NB4 (cell line): ENCODE measurements at regions not wholly inside any gene's neighbourhood (a gene's known extent, or its start where the extent isn't known, plus 50 kb on each side); places are given as distances from the start of the nearest gene placed in this dataset.

Source experiments
- POLR2A ChIP-seq: IDR thresholded peaks from 2 replicates; pipeline ENCODE4 v1.6.1; 2011; ENCODE audit warnings: mild to moderate bottlenecking; ENCODE audit not compliant: insufficient read length; ENCODE audit errors: extremely low read depth
- TF ChIP-seq, protein P1 (sequence below): IDR thresholded peaks from one replicate; pipeline ENCODE4 v1.5.1; 2012; ENCODE audit warnings: low read depth, low read length
- TF ChIP-seq, protein P2 (sequence below): IDR thresholded peaks from 2 replicates; pipeline ENCODE4 v1.6.1; 2011; ENCODE audit warnings: low read depth, low read length

DNA sequence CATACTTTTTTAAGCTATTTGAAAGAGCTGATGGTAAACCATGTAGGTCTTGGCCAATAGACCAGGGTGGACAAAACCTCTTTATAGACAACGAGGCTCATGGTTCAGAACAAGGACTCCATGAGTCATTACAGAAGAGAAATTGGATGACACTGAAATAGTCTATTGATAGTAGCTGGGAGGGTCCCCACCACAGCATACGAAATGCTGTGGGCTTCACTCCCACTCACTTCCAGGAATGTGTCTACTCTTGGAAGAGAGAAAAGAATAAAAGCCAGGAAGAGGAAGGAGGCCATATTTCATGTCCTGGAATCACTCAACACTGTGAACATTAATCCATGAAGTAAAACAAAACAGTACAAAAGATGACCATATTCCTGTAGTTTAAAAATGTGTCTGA lies 82.3 kb upstream of the MXRA5 start:
- TF ChIP-seq, protein P1, sequence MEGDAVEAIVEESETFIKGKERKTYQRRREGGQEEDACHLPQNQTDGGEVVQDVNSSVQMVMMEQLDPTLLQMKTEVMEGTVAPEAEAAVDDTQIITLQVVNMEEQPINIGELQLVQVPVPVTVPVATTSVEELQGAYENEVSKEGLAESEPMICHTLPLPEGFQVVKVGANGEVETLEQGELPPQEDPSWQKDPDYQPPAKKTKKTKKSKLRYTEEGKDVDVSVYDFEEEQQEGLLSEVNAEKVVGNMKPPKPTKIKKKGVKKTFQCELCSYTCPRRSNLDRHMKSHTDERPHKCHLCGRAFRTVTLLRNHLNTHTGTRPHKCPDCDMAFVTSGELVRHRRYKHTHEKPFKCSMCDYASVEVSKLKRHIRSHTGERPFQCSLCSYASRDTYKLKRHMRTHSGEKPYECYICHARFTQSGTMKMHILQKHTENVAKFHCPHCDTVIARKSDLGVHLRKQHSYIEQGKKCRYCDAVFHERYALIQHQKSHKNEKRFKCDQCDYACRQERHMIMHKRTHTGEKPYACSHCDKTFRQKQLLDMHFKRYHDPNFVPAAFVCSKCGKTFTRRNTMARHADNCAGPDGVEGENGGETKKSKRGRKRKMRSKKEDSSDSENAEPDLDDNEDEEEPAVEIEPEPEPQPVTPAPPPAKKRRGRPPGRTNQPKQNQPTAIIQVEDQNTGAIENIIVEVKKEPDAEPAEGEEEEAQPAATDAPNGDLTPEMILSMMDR = no peak
- no peak for TF ChIP-seq POLR2A
- TF ChIP-seq, protein P2, sequence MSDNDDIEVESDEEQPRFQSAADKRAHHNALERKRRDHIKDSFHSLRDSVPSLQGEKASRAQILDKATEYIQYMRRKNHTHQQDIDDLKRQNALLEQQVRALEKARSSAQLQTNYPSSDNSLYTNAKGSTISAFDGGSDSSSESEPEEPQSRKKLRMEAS = no peak
